Brain microvascular endothelial cell (primary cell): ENCODE measurements at regions not wholly inside any gene's neighbourhood (a gene's known extent, or its start where the extent isn't known, plus 50 kb on each side); places are given as distances from the start of the nearest gene placed in this dataset.

ENCODE experiments used
- DNase-seq: peaks from one replicate; pipeline ENCODE4 v3.0.0-alpha.2; 2020
- H3K27ac ChIP-seq: fragments of 250-450 bp; sonication (Bioruptor Pico); 2 replicates; pipeline ENCODE4 v1.5.1; 2020; ENCODE audit warnings: mild to moderate bottlenecking, moderate library complexity
- H3K27me3 ChIP-seq: fragments of 250-450 bp; sonication (Bioruptor Pico); replicated peaks from 2 replicates; pipeline ENCODE4 v1.5.1; 2020; ENCODE audit warnings: mild to moderate bottlenecking
- H3K36me3 ChIP-seq: fragments of 250-450 bp; sonication (Bioruptor Pico); replicated peaks from 2 replicates; pipeline ENCODE4 v1.5.1; 2020; ENCODE audit warnings: mild to moderate bottlenecking
- H3K4me3 ChIP-seq: 2 replicates; pipeline ENCODE4 v1.5.1; 2011; ENCODE audit warnings: low read depth, mild to moderate bottlenecking, control low read depth, low read length, moderate library complexity
- CTCF ChIP-seq: IDR thresholded peaks from 2 replicates; pipeline ENCODE4 v1.5.1; 2011; ENCODE audit warnings: low read depth, mild to moderate bottlenecking, moderate library complexity, low read length, control low read depth, inconsistent platforms; ENCODE audit errors: missing control alignments
- in situ Hi-C: cut with HindIII; loops from 2 replicates; pipeline ENCODE4 v1.10.0; 2017; ENCODE audit warnings: low sequenced_read_pairs, low pct_ligation_motif_present

GRCh38 chr22:26845021-26845743 is 187.8 kb downstream of the MIAT start:
- Histone ChIP-seq H3K4me3 (no peak overlapping the region), H3K27ac (no peak overlapping the region), H3K27me3 (no peaks in the 10 kb centered on the region), H3K36me3 (no peaks in the 10 kb centered on the region)
- in situ Hi-C loops, result no loop called here
- no peak for DNase-seq
- TF ChIP-seq CTCF, result no peak

DNA sequence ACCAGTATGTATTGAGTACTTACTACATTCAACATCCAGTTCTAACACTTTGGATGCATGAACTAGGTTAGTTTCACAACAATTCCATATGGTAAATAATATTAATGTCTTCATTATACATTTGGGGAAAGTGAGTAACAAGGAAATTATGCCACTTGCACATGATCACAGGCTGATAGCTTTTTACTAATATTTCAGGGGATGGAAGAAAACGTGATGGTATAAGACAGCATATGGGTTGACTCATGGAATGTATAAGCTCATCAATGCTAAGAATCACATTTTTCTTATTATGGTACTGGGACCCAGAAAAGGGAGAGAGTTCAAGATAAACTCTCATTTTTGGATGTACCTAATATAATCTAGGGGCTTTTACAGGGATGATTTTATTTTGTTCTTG is 188.7 kb downstream of the MIAT start:
- Histone ChIP-seq H3K27me3 (no peaks in the 10 kb centered on the region), H3K36me3 (no peaks in the 10 kb centered on the region), H3K27ac (no peak overlapping the region), H3K4me3 (no peak overlapping the region)
- TF ChIP-seq CTCF, result no peak
- in situ Hi-C loops, result no loop called here
- DNase-seq, result no peak

DNA sequence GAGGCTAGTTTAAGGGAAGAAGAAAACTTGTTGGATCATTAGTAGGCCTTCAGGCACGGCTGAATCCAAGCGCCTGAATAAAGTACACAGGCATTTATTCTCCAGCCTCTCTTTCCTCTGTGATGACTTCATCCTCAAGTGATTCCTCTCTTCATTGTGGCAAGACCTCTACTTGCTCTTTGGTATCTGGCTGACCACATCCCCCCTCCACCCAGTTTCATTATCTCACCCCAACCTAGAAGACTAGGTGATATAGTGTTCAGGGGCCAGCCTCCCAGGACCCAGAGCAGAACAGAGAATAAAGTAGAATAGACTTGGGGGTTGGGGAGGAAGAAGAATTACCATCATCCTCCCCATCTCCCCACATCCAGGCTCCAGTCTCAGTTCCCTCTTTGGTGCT is 189.3 kb downstream of the MIAT start:
- Histone ChIP-seq H3K27ac (peak overlapping the region; percentile 53), H3K4me3 (no peak overlapping the region), H3K36me3 (no peaks in the 10 kb centered on the region), H3K27me3 (no peaks in the 10 kb centered on the region)
- TF ChIP-seq CTCF, result no peak
- DNase-seq, result peak; percentile 69
- in situ Hi-C loops, result no loop called here

DNA sequence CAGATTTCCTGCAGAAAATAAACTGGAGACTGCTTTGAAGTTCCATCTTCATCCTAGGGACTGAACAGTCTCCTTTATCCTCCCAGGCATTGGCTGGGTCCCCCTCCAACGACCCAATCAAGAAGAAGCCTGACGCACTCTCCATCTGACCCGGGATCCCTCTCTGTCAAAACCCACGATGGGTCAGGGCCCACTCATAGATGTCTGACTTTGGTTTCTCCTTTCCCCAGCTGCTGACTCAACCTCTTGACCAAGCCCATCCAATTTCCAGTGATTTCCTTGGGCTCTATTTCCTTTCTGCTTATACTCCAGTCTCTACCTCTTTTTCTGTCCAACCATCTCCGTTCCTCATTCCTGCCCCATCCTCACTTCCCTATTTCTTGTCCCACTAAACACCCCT is 189.7 kb downstream of the MIAT start:
- H3K4me3 ChIP-seq, result no peak overlapping the region
- H3K27ac ChIP-seq, result peak overlapping the region; percentile 53
- H3K27me3 ChIP-seq, result no peaks in the 10 kb centered on the region
- in situ Hi-C loops, result no loop called here
- no peak for TF ChIP-seq CTCF
- DNase-seq, result no peak
- H3K36me3 ChIP-seq, result no peaks in the 10 kb centered on the region

- no peak overlapping the region for H3K4me3 ChIP-seq
- H3K36me3 ChIP-seq, result no peaks in the 10 kb centered on the region
- H3K27me3 ChIP-seq, result no peaks in the 10 kb centered on the region
- no peak overlapping the region for H3K27ac ChIP-seq
- in situ Hi-C loops, result no loop called here
- no peak for DNase-seq
- no peak for TF ChIP-seq CTCF
These were observed 190.4 kb downstream of the MIAT start for GRCh38 chr22:26847816-26848215.
